BLaER1 treated with 17β-estradiol and CSF1 and Interleukin-3, amounts not matched to agents 10 nM and 100 nM (cell line): ENCODE measurements at regions not wholly inside any gene's neighbourhood (a gene's known extent, or its start where the extent isn't known, plus 50 kb on each side); places are given as distances from the start of the nearest gene placed in this dataset.

Source experiments
- H3K27ac ChIP-seq, 11 experiments: shearing (Covaris generic); formaldehyde crosslinking; 2 replicates each; pipeline ENCODE4 v1.8.1; 2022
- H3K27me3 ChIP-seq, 11 experiments: shearing (Covaris generic); formaldehyde crosslinking; 2 replicates each; pipeline ENCODE4 v1.8.1; 2022
- H3K36me3 ChIP-seq, 11 experiments: shearing (Covaris generic); formaldehyde crosslinking; 2 replicates each; pipeline ENCODE4 v1.8.1; 2022
- H3K4me1 ChIP-seq, 10 experiments: shearing (Covaris generic); formaldehyde crosslinking; 2 replicates each; pipeline ENCODE4 v1.8.1; 2022
- H3K4me2 ChIP-seq, 11 experiments: shearing (Covaris generic); formaldehyde crosslinking; 2 replicates each; pipeline ENCODE4 v1.8.1; 2022
- H3K4me3 ChIP-seq, 10 experiments: shearing (Covaris generic); formaldehyde crosslinking; 2 replicates each; pipeline ENCODE4 v1.8.1; 2022
- H3K9ac ChIP-seq, 11 experiments: shearing (Covaris generic); formaldehyde crosslinking; 2 replicates each; pipeline ENCODE4 v1.8.1; 2022
- H3K9me3 ChIP-seq, 11 experiments: shearing (Covaris generic); formaldehyde crosslinking; replicated peaks in 1 of 11; 2 replicates each; pipeline ENCODE4 v1.8.1; 2022
- H4K20me1 ChIP-seq, 11 experiments: shearing (Covaris generic); formaldehyde crosslinking; 2 replicates each; pipeline ENCODE4 v1.8.1; 2022
- Cebpa-rat ChIP-seq, 11 experiments: shearing (Covaris generic); IDR thresholded peaks; 2 replicates each; pipeline ENCODE4 v1.8.1; 2022

- peaks cover 88 to 96% (median 95%) of the 10 kb centered on the region in 10 experiments for H3K4me1 ChIP-seq
- H3K27ac ChIP-seq: peak overlapping the region; percentile 70 to 95 (median 89)
- H3K4me3 ChIP-seq: peak overlapping the region in 7 of 10 experiments; percentile 2 to 46 (median 16); a peak in 6 of 20 replicates
- H3K27me3 ChIP-seq: no peaks in the 10 kb centered on the region
- no peaks in the 10 kb centered on the region for H3K36me3 ChIP-seq
- TF ChIP-seq Cebpa-rat (IDR thresholded peaks at IDR 0.05): no peak
- no peaks in the 10 kb centered on the region for H4K20me1 ChIP-seq
- peak overlapping the region; percentile 53 to 82 (median 76); a peak in 21 of 22 replicates for H3K9ac ChIP-seq
- H3K9me3 ChIP-seq: peaks cover 0 to 28% (median 0%) of the 10 kb centered on the region in 11 experiments; a peak in 11 of 22 replicates
- peak overlapping the region; percentile 74 to 95 (median 83) for H3K4me2 ChIP-seq
Observed at GRCh38 chr3:177598097-177598833, 401.0 kb upstream of the TBL1XR1 start.

- 0 out of 22 replicates have a peak overlapping the region, but pooled peaks of 1 of the 11 experiments have one; percentile 82 for H3K9ac ChIP-seq
- no peaks in the 10 kb centered on the region for H3K27me3 ChIP-seq
- 0 out of 20 replicates have a peak overlapping the region, but pooled peaks of 1 of the 10 experiments have one; percentile 9 for H3K4me3 ChIP-seq
- peaks cover 0 to 26% (median 6%) of the 10 kb centered on the region in 11 experiments; a peak in 14 of 22 replicates for H3K9me3 ChIP-seq
- no peaks in the 10 kb centered on the region for H4K20me1 ChIP-seq
- peak overlapping the region in 10 of 11 experiments; percentile 80 to 95 (median 90); a peak in 20 of 22 replicates for H3K27ac ChIP-seq
- no peak for TF ChIP-seq Cebpa-rat (IDR thresholded peaks at IDR 0.05)
- no peaks in the 10 kb centered on the region for H3K36me3 ChIP-seq
- peaks cover 93 to 100% (median 98%) of the 10 kb centered on the region in 10 experiments for H3K4me1 ChIP-seq
- H3K4me2 ChIP-seq: peak overlapping the region; percentile 74 to 95 (median 83)
Observed at GRCh38 chr3:177599326-177599725, 402.0 kb upstream of the TBL1XR1 start.

GRCh38 chr3:177599837-177600236 lies 402.6 kb upstream of the TBL1XR1 start:
- no peak for TF ChIP-seq Cebpa-rat (IDR thresholded peaks at IDR 0.05)
- Histone ChIP-seq H3K4me1 (peaks cover 89 to 100% (median 97%) of the 10 kb centered on the region in 10 experiments), H3K36me3 (no peaks in the 10 kb centered on the region), H3K9me3 (peaks cover 0 to 31% (median 11%) of the 10 kb centered on the region in 11 experiments; a peak in 17 of 22 replicates), H3K27ac (peak overlapping the region in 10 of 11 experiments; percentile 80 to 95 (median 90); a peak in 19 of 22 replicates), H3K4me2 (peak overlapping the region; percentile 74 to 95 (median 83)), H4K20me1 (no peaks in the 10 kb centered on the region), H3K4me3 (0 out of 20 replicates have a peak overlapping the region, but pooled peaks of 1 of the 10 experiments have one; percentile 9), H3K27me3 (no peaks in the 10 kb centered on the region), H3K9ac (no peak overlapping the region)

GRCh38 chr3:177600411-177600810 lies 403.1 kb upstream of the TBL1XR1 start:
- Histone ChIP-seq H3K4me3 (no peak overlapping the region), H3K4me2 (peak overlapping the region in 8 of 11 experiments; percentile 72 to 95 (median 81); a peak in 13 of 22 replicates)

GRCh38 chr3:177601152-177601551 lies 403.9 kb upstream of the TBL1XR1 start:
- Histone ChIP-seq H3K27me3 (no peaks in the 10 kb centered on the region), H4K20me1 (no peaks in the 10 kb centered on the region), H3K9ac (no peak overlapping the region; a peak in 1 of 22 replicates), H3K4me1 (peaks cover 79 to 90% (median 85%) of the 10 kb centered on the region in 10 experiments), H3K36me3 (no peaks in the 10 kb centered on the region), H3K9me3 (peaks cover 6 to 44% (median 24%) of the 10 kb centered on the region in 11 experiments; a peak in 20 of 22 replicates), H3K4me3 (no peak overlapping the region), H3K27ac (peak overlapping the region in 7 of 11 experiments; percentile 17 to 95 (median 89); a peak in 10 of 22 replicates), H3K4me2 (peak overlapping the region; percentile 20 to 95 (median 72); a peak in 19 of 22 replicates)
- no peak for TF ChIP-seq Cebpa-rat (IDR thresholded peaks at IDR 0.05)

More at GRCh38 chr3:177600411-177600810, 403.1 kb upstream of the TBL1XR1 start:
- Histone ChIP-seq H3K27me3 (no peaks in the 10 kb centered on the region), H4K20me1 (no peaks in the 10 kb centered on the region), H3K4me1 (peaks cover 86 to 97% (median 93%) of the 10 kb centered on the region in 10 experiments), H3K9ac (no peak overlapping the region), H3K27ac (peak overlapping the region in 9 of 11 experiments; percentile 80 to 95 (median 92); a peak in 11 of 22 replicates), H3K36me3 (no peaks in the 10 kb centered on the region), H3K9me3 (peaks cover 3 to 36% (median 17%) of the 10 kb centered on the region in 11 experiments; a peak in 20 of 22 replicates)
- TF ChIP-seq Cebpa-rat (IDR thresholded peaks at IDR 0.05): no peak

GRCh38 chr3:177602601-177603147 lies 405.4 kb upstream of the TBL1XR1 start:
- no peaks in the 10 kb centered on the region for H3K27me3 ChIP-seq
- H3K4me2 ChIP-seq: peak overlapping the region; percentile 33 to 83 (median 62)

GRCh38 chr3:177603148-177603603 lies 405.9 kb upstream of the TBL1XR1 start:
- Histone ChIP-seq H3K4me2 (peak overlapping the region; percentile 33 to 83 (median 62)), H3K4me1 (peaks cover 59 to 69% (median 65%) of the 10 kb centered on the region in 10 experiments), H3K9me3 (peaks cover 6 to 62% (median 39%) of the 10 kb centered on the region in 11 experiments; a peak in 20 of 22 replicates), H3K27me3 (no peaks in the 10 kb centered on the region), H3K4me3 (no peak overlapping the region), H4K20me1 (no peaks in the 10 kb centered on the region), H3K9ac (peak overlapping the region in 5 of 11 experiments; percentile 15 to 64 (median 41); a peak in 8 of 22 replicates), H3K27ac (peak overlapping the region; percentile 28 to 95 (median 74); a peak in 21 of 22 replicates), H3K36me3 (no peaks in the 10 kb centered on the region)
- peak in 3 of 11 experiments; percentile 12 to 56 (median 32); a peak in 2 of 22 replicates for TF ChIP-seq Cebpa-rat (IDR thresholded peaks at IDR 0.05)

More at GRCh38 chr3:177602601-177603147, 405.4 kb upstream of the TBL1XR1 start:
- no peak for TF ChIP-seq Cebpa-rat (IDR thresholded peaks at IDR 0.05)
- Histone ChIP-seq H3K27ac (peak overlapping the region; percentile 28 to 95 (median 74); a peak in 21 of 22 replicates), H3K4me1 (peaks cover 64 to 74% (median 70%) of the 10 kb centered on the region in 10 experiments), H3K9me3 (peaks cover 6 to 57% (median 34%) of the 10 kb centered on the region in 11 experiments; a peak in 20 of 22 replicates), H3K4me3 (no peak overlapping the region), H3K9ac (peak overlapping the region in 5 of 11 experiments; percentile 15 to 64 (median 41); a peak in 7 of 22 replicates), H4K20me1 (no peaks in the 10 kb centered on the region), H3K36me3 (no peaks in the 10 kb centered on the region)

GRCh38 chr3:177604181-177604580 lies 406.9 kb upstream of the TBL1XR1 start:
- peak overlapping the region in 9 of 11 experiments; percentile 45 to 83 (median 65); a peak in 15 of 22 replicates for H3K4me2 ChIP-seq
- no peak for TF ChIP-seq Cebpa-rat (IDR thresholded peaks at IDR 0.05)
- H3K27ac ChIP-seq: peak overlapping the region in 9 of 11 experiments; percentile 46 to 95 (median 84); a peak in 17 of 22 replicates
- H3K9ac ChIP-seq: peak overlapping the region in 1 of 11 experiments; percentile 63; a peak in 2 of 22 replicates
- H3K27me3 ChIP-seq: no peaks in the 10 kb centered on the region
- peaks cover 6 to 67% (median 46%) of the 10 kb centered on the region in 11 experiments; a peak in 20 of 22 replicates for H3K9me3 ChIP-seq
- no peaks in the 10 kb centered on the region for H3K36me3 ChIP-seq
- H3K4me3 ChIP-seq: no peak overlapping the region
- H3K4me1 ChIP-seq: peaks cover 48 to 59% (median 55%) of the 10 kb centered on the region in 10 experiments
- no peaks in the 10 kb centered on the region for H4K20me1 ChIP-seq
